Hematopoietic multipotent progenitor cell treated with erythropoietin and hydrocortisone succinate and interleukin-3 and kit ligand, for 4 days (in vitro differentiated cells): ENCODE measurements at regions not wholly inside any gene's neighbourhood (a gene's known extent, or its start where the extent isn't known, plus 50 kb on each side); places are given as distances from the start of the nearest gene placed in this dataset.
A peak's percentile ranks its signal among the peaks of the same experiment; 100 is the strongest.
"Not testable (repeated sequence)": the region's sequence is repeated elsewhere in the genome, so short reads cannot be mapped to it uniquely, and the experiment has no call there.

Experiments
- DNase-seq: peaks from one replicate; pipeline ENCODE4 v3.0.0-alpha.2; 2015

GRCh38 chr1:31511848-31512615, 64.3 kb upstream of the TINAGL1 start:
- no peak for DNase-seq

DNA sequence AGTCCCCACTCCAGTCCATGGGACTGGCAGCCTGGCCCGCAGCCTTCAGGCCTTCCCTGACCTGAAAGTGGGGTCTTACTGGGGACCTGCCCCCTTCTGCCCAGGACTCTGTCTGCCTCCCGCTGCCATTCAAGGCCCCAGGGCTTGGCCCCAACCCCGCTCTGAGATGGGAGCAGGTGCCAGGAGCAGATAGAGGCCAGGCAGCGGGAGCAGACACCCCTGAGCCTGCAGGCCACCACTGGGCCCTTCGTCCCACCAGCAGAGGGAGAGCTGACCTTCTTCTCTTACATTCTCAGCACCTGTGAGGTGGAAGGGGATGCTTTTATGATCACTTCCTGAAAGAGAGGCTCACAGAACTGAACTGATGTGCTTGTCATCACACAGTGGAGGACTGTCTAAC, 62.2 kb upstream of the TINAGL1 start:
- DNase-seq: no peak

DNA sequence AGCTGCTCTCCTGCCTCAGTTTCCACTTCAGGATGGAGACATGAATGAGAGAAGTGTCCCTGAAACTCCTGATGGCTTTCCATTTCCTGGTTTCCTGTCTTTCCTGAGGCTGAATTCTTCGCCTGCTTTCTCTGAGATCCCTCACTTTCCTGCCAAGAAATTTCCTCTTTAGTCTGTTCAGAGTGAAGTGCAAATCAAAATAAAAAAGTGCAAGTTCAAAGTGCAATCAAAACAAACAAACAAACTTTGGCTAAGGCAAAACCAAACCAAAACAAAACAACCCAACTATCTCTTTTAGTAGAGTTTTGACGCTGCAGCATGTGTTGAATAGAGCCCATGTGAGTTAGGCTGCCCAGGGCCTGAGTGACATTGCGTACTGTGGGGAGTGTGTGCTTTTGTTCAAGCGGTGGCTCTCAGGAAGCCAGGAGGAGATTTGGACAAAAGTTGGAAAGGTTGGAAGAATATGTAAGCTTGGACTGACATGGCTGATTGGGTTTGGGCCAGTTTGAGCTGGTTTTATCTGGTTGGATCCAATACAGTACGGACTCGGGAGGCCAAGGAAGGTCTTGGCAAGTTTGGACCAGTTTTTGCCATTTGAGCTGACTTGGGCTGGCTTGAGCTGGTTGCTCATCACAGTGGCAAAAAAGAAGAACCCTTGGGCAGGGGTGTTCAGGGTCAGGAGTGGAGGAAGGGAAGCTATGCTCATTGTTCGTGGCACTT, 61.1 kb upstream of the TINAGL1 start:
- DNase-seq: no peak

DNA sequence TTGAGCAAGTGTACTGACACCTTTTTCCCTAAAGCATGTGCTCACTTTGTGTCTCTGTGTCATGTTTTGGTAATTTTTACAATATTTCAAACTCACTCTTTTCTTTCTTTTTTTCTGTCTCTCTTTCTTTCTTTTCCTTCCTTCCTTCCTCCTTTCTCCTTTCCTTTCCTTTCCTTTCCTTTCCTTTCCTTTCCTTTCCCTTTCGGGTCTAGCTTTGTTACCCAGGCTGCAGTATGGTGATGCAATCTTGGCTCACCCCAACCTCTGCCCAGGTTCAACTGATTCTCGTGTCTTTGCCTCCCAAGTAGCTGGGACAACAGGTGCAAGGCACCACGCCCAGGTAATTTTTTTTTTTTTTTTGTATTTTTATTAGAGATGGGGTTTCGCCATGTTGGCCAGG, 60.4 kb upstream of the TINAGL1 start:
- DNase-seq: no peak

DNA sequence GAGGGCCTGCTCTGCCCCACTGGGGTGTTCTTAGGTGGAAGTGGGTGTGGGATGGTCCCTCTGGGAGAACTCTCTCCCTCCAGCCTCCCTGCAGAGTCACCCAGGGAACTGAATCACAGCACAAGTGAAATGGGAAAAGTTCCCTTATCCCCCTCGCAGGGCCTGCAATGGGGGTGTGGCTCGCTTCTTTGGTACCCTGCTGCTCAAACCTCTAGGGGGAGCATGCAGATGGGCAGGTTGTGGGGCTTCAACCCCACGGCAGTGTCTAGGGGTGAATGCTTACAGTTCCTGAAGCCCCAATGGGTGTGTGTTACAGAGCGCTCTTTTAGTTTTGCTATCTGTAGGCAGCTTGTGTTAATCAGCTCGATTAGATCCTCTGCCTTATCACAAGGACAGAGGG, 59.0 kb upstream of the TINAGL1 start:
- no peak for DNase-seq

- DNase-seq: not testable (repeated sequence)
Measured at GRCh38 chr1:31517986-31518385, 58.3 kb upstream of the TINAGL1 start.

DNA sequence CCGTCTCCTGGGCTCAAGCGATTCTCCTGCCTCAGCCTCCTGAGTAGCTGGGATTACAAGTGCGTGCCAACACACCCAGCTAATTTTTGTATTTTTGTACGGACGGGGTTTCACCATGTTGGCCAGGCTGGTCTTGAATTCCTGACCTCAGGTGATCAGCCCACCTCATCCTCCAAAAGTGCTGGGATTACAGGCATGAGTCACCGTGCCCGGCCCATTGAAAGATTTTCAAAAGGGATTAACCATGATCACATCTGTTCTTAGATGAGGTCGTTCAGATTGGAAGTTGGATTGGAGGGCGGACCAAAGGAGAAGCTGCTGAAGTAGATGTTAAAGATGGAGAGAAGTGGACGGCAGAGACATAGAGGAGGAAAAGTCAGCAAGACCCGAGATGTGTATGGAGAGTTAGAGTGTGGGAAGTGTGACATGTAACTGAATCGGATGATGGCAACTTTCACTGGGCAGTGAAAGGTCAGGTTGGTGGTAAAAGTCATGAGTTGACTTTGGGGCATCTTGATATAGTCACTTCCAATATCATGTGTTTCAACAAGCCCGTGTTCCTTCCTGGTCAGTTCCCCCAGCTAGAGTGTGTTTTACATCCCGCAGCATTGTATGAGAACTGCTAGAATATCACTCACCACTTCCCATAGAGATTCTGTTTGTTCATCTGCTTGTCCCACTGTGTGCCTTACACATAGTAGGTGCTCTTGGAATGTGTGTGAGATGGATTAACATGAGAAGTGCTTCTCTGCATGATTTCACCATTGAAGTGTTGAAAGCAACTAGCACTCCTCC, 54.4 kb upstream of the TINAGL1 start:
- no peak for DNase-seq

DNA sequence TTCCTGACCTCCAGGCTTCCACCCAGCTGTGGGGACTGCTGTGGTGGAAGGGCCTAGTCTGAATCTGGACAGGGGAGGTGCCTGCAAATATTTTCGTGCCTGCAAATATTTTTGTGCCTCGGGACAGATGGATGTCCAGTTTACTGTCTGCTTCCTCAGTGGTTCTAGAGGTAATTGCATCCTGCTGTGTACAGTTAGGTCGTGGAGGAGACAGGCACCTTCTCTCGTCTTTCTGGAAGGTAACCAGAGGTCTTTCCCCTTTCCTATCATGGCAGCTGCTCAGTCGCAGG, 53.8 kb upstream of the TINAGL1 start:
- DNase-seq: no peak

DNA sequence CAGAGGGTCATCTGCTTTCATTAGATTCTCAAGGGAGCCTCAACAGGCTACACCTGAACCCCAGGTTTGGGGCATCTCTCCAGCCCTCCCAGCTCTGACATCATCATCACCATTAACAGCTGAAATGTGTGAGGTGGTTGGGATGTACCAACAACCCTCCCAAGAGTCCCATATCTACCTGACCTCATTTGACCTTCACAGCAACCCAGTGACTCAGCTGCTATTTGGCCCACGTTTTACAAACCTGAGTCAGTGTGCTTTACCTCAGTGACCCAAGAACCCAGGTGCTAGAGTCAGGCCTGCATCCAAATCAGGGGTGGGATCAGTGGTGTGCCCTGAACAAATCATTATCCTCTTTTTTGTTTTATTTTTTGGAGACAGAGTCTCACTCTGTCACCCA, 53.3 kb upstream of the TINAGL1 start:
- DNase-seq: no peak

DNA sequence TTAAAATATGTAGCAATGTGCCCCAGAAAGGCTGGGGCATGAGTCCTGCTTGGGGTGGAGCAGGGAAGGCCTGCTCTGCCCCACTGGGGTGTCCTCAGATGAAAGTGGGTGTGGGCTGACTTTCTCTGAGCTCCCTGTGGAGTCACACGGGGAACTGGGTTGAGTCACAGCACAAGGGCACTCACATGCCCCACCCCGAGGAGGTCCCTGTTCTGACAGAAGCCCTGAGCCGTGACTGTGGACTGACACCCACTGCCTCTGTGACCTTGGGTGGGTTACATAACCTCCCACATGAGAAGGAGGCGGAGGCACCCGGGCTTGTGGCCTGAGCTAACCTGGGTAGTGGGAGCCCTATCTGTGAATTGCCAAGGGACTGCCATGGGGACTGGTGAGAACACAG, 52.5 kb upstream of the TINAGL1 start:
- peak; percentile 50 for DNase-seq

DNA sequence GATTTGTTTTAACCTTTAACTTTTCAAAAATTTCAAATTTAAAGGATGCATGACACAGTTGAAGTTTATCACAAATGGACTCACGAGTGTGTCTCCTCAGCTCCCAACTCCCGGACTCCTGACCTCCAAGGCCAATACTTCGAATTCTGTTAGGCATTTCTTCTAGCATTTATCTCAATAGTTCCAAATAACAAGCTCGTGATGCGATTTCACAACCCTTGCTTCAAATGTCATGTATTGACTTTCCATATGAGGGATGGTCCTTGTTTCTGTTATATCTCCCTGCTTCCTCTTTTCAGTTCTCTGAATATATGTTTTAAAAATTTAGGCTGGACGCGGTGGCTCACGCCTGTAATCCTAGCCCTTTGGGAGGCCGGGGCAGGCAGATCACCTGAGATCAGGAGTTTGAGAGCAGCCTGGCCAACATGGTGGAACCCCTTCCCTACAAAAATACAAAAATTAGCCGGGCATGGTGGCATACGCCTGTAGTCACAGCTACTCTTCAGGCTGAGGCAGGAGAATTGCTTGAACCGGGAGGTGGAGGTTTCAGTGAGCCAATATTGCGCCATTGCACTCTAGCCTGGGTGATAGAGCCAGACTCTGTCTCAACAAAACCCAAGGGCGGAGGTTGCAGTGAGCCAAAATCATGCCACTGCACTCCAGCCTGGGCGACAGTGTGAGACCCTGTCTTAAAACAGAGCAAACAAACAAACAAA, 52.0 kb upstream of the TINAGL1 start:
- peak; percentile 57 for DNase-seq
